SK-N-SH (cell line): ENCODE measurements at regions not wholly inside any gene's neighbourhood (a gene's known extent, or its start where the extent isn't known, plus 50 kb on each side); places are given as distances from the start of the nearest gene placed in this dataset.

ENCODE experiments used
- CTCF ChIA-PET: fragments of 300-600, 350-600 bp; formaldehyde crosslinking; extraction: SDS; loops from one replicate; lab custom pipeline; 2021; lab: Yijun Ruan, JAX
- POLR2A ChIA-PET: fragments of 350-600 bp; sonication (Branson Sonifier 250); formaldehyde crosslinking; extraction: SDS; loops from one replicate; lab custom pipeline; 2020; ENCODE audit warnings: antibody characterized with exemption, inconsistent platforms; lab: Yijun Ruan, JAX
- DNase-seq: peaks from one replicate; pipeline ENCODE4 v3.0.0; 2012
- H2AFZ ChIP-seq: fragments of 200-600 bp; sonication (generic); 2 replicates; pipeline ENCODE4 v1.8.1; 2016; ENCODE audit warnings: antibody characterized with exemption, mild to moderate bottlenecking, low read depth
- H3F3A ChIP-seq: fragments of 200-600 bp; sonication (generic); replicated peaks from 2 replicates; pipeline ENCODE3; 2016; ENCODE audit warnings: antibody characterized with exemption, mild to moderate bottlenecking; ENCODE audit not compliant: insufficient read depth
- H3K27ac ChIP-seq, 2 experiments: fragments of 200-500 bp in 1 of 2; fragments of 200-600 bp in 1 of 2; sonication (Bioruptor generic) in 1 of 2; sonication (generic), shearing (Covaris generic) in 1 of 2; 2 replicates each; pipeline versions ENCODE4 v1.5.1 to v1.6.1; 2014 to 2016; ENCODE audit warnings: low read depth in 2 of 2, inconsistent platforms in 1 of 2, low read length in 1 of 2, mild to moderate bottlenecking in 1 of 2, mixed read lengths in 1 of 2
- H3K27me3 ChIP-seq: fragments of 200-600 bp; sonication (generic), shearing (Covaris generic); 2 replicates; pipeline ENCODE4 v1.6.1; 2016; ENCODE audit warnings: mixed run types; ENCODE audit not compliant: insufficient read depth
- H3K36me3 ChIP-seq, 2 experiments: fragments of 200-500 bp in 1 of 2; fragments of 200-600 bp in 1 of 2; sonication (Bioruptor generic) in 1 of 2; sonication (generic) in 1 of 2; replicated peaks in 1 of 2; 2 replicates each; pipeline versions ENCODE3 to v1.5.1; 2014 to 2016; ENCODE audit warnings: low read length in 1 of 2, mild to moderate bottlenecking in 1 of 2; ENCODE audit not compliant: insufficient read depth in 2 of 2, control insufficient read depth in 1 of 2
- H3K4me1 ChIP-seq, 2 experiments: fragments of 200-500 bp in 1 of 2; fragments of 200-600 bp in 1 of 2; sonication (Bioruptor generic) in 1 of 2; sonication (generic), shearing (Covaris generic) in 1 of 2; 2 replicates each; pipeline versions ENCODE4 v1.5.1 to v1.6.1; 2014 to 2016; ENCODE audit warnings: low read depth in 1 of 2, low read length in 1 of 2, mixed run types in 1 of 2; ENCODE audit not compliant: insufficient read depth in 2 of 2, control insufficient read depth in 1 of 2
- H3K4me2 ChIP-seq: fragments of 200-600 bp; sonication (generic), shearing (Covaris generic); 2 replicates; pipeline ENCODE4 v1.6.1; 2017; ENCODE audit warnings: mixed run types
- H3K4me3 ChIP-seq, 2 experiments: fragments of 200-500 bp in 1 of 2; fragments of 200-600 bp in 1 of 2; sonication (Bioruptor generic) in 1 of 2; sonication (generic), shearing (Covaris generic) in 1 of 2; 2 replicates each; pipeline versions ENCODE4 v1.5.1 to v1.8.1; 2014 to 2016; ENCODE audit warnings: low read depth in 2 of 2, inconsistent platforms in 1 of 2, low read length in 1 of 2, mild to moderate bottlenecking in 1 of 2, mixed read lengths in 1 of 2, moderate library complexity in 1 of 2
- H3K79me2 ChIP-seq: fragments of 200-600 bp; sonication (generic); 2 replicates; pipeline ENCODE4 v1.8.1; 2017; ENCODE audit warnings: mild to moderate bottlenecking; ENCODE audit not compliant: insufficient read depth
- H3K9ac ChIP-seq: fragments of 200-600 bp; sonication (generic); 2 replicates; pipeline ENCODE4 v1.6.1; 2017; ENCODE audit warnings: mixed run types
- H3K9me2 ChIP-seq: fragments of 200-600 bp; sonication (generic); 2 replicates; pipeline ENCODE4 v1.6.1; 2017; ENCODE audit warnings: mixed run types
- H3K9me3 ChIP-seq: fragments of 200-600 bp; sonication (generic); 2 replicates; pipeline ENCODE4 v1.6.1; 2017; ENCODE audit warnings: mixed run types, mild to moderate bottlenecking, moderate library complexity
- H4K20me1 ChIP-seq: fragments of 200-600 bp; sonication (generic); 2 replicates; pipeline ENCODE4 v1.6.1; 2017; ENCODE audit warnings: mild to moderate bottlenecking, mixed run types; ENCODE audit not compliant: insufficient read depth
- CHD2 ChIP-seq: fragments of 150-350 bp; IDR thresholded peaks from 2 replicates; pipeline ENCODE4 v1.6.1; 2018; ENCODE audit warnings: low read length; ENCODE audit not compliant: partially characterized antibody
- ELF1 ChIP-seq: IDR thresholded peaks from 2 replicates; pipeline ENCODE4 v1.4.0; 2012
- EZH2phosphoT487 ChIP-seq: fragments of 200-600 bp; sonication (generic); IDR thresholded peaks from 2 replicates; pipeline ENCODE4 v1.6.1; 2017; ENCODE audit warnings: low read depth, mixed run types, mild to moderate bottlenecking, antibody characterized with exemption, moderate library complexity, borderline replicate concordance
- FOSL2 ChIP-seq: IDR thresholded peaks from 2 replicates; pipeline ENCODE4 v1.4.0; 2012; ENCODE audit warnings: low read depth, mild to moderate bottlenecking, moderate library complexity, borderline replicate concordance
- FOXJ3 ChIP-seq: sonication (generic); formaldehyde crosslinking; IDR thresholded peaks from 2 replicates; pipeline ENCODE4 v1.5.1; 2020; ENCODE audit warnings: mild to moderate bottlenecking, missing genetic modification reagents
- FOXM1 ChIP-seq: IDR thresholded peaks from 2 replicates; pipeline ENCODE4 v1.4.0; 2012; ENCODE audit warnings: low read depth, mild to moderate bottlenecking
- GABPA ChIP-seq: IDR thresholded peaks from 2 replicates; pipeline ENCODE4 v1.4.0; 2012; ENCODE audit warnings: low read depth, mild to moderate bottlenecking
- GATA2 ChIP-seq: sonication (generic); formaldehyde crosslinking; IDR thresholded peaks from 2 replicates; pipeline ENCODE4 v1.5.0; 2020; ENCODE audit warnings: mild to moderate bottlenecking, missing genetic modification reagents
- IRF3 ChIP-seq: fragments of 150-350 bp; IDR thresholded peaks from 2 replicates; pipeline ENCODE4 v1.6.1; 2016; ENCODE audit warnings: mild to moderate bottlenecking, low read depth, low read length
- JUND ChIP-seq: IDR thresholded peaks from 2 replicates; pipeline ENCODE4 v1.4.0; 2012
- MAX ChIP-seq: IDR thresholded peaks from 2 replicates; pipeline ENCODE4 v1.4.0; 2012; ENCODE audit warnings: low read depth
- MEF2A ChIP-seq: IDR thresholded peaks from 2 replicates; pipeline ENCODE4 v1.4.0; 2012; ENCODE audit warnings: low read depth, borderline replicate concordance
- NRF1 ChIP-seq: IDR thresholded peaks from 2 replicates; pipeline ENCODE4 v1.6.1; 2012; ENCODE audit warnings: low read depth, mild to moderate bottlenecking, low read length
- POLR2AphosphoS5 ChIP-seq: IDR thresholded peaks from 2 replicates; pipeline ENCODE4 v1.6.1; 2012; ENCODE audit warnings: low read depth, low read length
- RAD21 ChIP-seq: IDR thresholded peaks from 2 replicates; pipeline ENCODE4 v1.6.1; 2012; ENCODE audit warnings: mild to moderate bottlenecking, low read length
- REST ChIP-seq: IDR thresholded peaks from 2 replicates; pipeline ENCODE4 v1.6.1; 2012; ENCODE audit warnings: mild to moderate bottlenecking, low read depth, low read length, moderate library complexity
- RFX5 ChIP-seq: IDR thresholded peaks from 2 replicates; pipeline ENCODE4 v1.6.1; 2012; ENCODE audit warnings: mild to moderate bottlenecking, improper control_type of control experiment, low read length
- TAF1 ChIP-seq: IDR thresholded peaks from 2 replicates; pipeline ENCODE4 v1.6.1; 2012; ENCODE audit warnings: low read depth, mild to moderate bottlenecking, low read length, moderate library complexity, borderline replicate concordance
- TCF12 ChIP-seq: IDR thresholded peaks from 2 replicates; pipeline ENCODE4 v1.4.0; 2012
- ZBTB33 ChIP-seq: IDR thresholded peaks from 2 replicates; pipeline ENCODE4 v1.4.0; 2012; ENCODE audit warnings: low read depth, borderline replicate concordance
- WGBS: methylation state at CpG from one replicate; pipeline ENCODE4 v1.1.6; 2017; ENCODE audit warnings: low lambda C conversion rate; 5-methylcytosine and 5-hydroxymethylcytosine counted together

GRCh38 chr5:34500236-34500847 is 155.8 kb upstream of the RAI14 start:
- WGBS = 75% methylated on average over 9 of the region's 9 CpGs
- peaks cover 3 to 16% of the 10 kb centered on the region in 2 experiments; a peak in 3 of 4 replicates for H3K4me1 ChIP-seq
- no peaks in the 10 kb centered on the region for H3K9me3 ChIP-seq
- no peaks in the 10 kb centered on the region for H3K79me2 ChIP-seq
- no peak overlapping the region for H3K9ac ChIP-seq
- peak overlapping the region in 1 of 2 experiments; percentile 94; a peak in 2 of 4 replicates for H3K27ac ChIP-seq
- POLR2A ChIA-PET = no interaction called here
- no peak overlapping the region for H2AFZ ChIP-seq
- H3K27me3 ChIP-seq = no peaks in the 10 kb centered on the region
- no peak overlapping the region for H3K4me3 ChIP-seq
- no peaks in the 10 kb centered on the region for H4K20me1 ChIP-seq
- H3K36me3 ChIP-seq = no peaks in the 10 kb centered on the region
- no peaks in the 10 kb centered on the region for H3F3A ChIP-seq
- CTCF ChIA-PET = interaction anchor here (1.6 kb wide), 1 partner anchor 14 kb away, joined by 6 read pairs; no protein-coding TSS in a partner anchor
- TF ChIP-seq POLR2AphosphoS5 (no peak), EZH2phosphoT487 (no peak), TAF1 (no peak), MAX (no peak), RFX5 (no peak), IRF3 (no peak), ELF1 (no peak), TCF12 (no peak), GATA2 (CRISPR knock-in tag) (no peak), RAD21 (no peak), FOXJ3 (no peak), ZBTB33 (no peak), FOSL2 (no peak)
- TF ChIP-seq, all 33 proteins: peak for 0
- no peaks in the 10 kb centered on the region for H3K9me2 ChIP-seq
- DNase-seq = no peak
- H3K4me2 ChIP-seq = no peak overlapping the region

GRCh38 chr5:34501016-34501415 is 155.1 kb upstream of the RAI14 start:
- CTCF ChIA-PET = interaction anchor here (1.6 to 1.8 kb wide), 2 partner anchors 15 to 22 kb away, joined by 6 to 8 read pairs; no protein-coding TSS in a partner anchor
- POLR2A ChIA-PET = no interaction called here
- H3K36me3 ChIP-seq = no peaks in the 10 kb centered on the region
- no peak for DNase-seq
- H3K79me2 ChIP-seq = no peaks in the 10 kb centered on the region
- H4K20me1 ChIP-seq = no peaks in the 10 kb centered on the region
- no peaks in the 10 kb centered on the region for H3K9me2 ChIP-seq
- peaks cover 3 to 16% of the 10 kb centered on the region in 2 experiments; a peak in 3 of 4 replicates for H3K4me1 ChIP-seq
- H2AFZ ChIP-seq = no peak overlapping the region
- no peaks in the 10 kb centered on the region for H3F3A ChIP-seq
- no peak overlapping the region for H3K9ac ChIP-seq
- no peaks in the 10 kb centered on the region for H3K27me3 ChIP-seq
- TF ChIP-seq FOXM1 (no peak), NRF1 (no peak), GABPA (no peak), EZH2phosphoT487 (no peak), CHD2 (no peak), REST (no peak), IRF3 (no peak), TAF1 (no peak), FOXJ3 (no peak), MEF2A (no peak), JUND (no peak)
- no peak overlapping the region for H3K4me2 ChIP-seq
- H3K27ac ChIP-seq = no peak overlapping the region
- H3K9me3 ChIP-seq = no peaks in the 10 kb centered on the region
- no peak overlapping the region for H3K4me3 ChIP-seq
- WGBS = 63% methylated on average over 2 of the region's 2 CpGs
